ENCODE measurements at regions not wholly inside any gene's neighbourhood (a gene's known extent, or its start where the extent isn't known, plus 50 kb on each side); places are given as distances from the start of the nearest gene placed in this dataset.

DNA sequence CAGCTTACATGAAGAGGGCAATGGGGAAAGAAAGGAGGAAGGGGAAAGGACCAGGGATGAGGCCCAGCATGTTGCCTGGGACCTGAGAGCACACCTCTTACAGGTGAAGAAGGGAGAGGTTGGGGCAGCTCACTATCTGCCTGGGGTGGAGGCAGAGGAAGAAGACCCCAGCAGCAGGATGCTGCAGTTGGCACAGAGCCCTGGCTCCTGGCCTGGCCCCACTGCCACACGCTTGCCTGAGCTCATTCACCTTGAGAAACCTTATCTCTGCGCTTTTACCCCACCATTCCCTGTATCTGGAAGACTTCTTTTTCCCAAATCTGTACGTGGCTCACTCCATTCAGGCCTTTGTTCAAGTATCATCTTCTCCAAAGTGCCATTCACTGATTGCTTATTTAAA is 147.8 kb upstream of the TMEM72 start:
- intact Hi-C loops (cut with DNase I): no loop called here
- no peaks in the 10 kb centered on the region for H3K9me3 ChIP-seq
- DNase-seq (no peak), ATAC-seq (no peak)
- H3K36me3 ChIP-seq: no peaks in the 10 kb centered on the region
- H3K4me1 ChIP-seq: no peaks in the 10 kb centered on the region
- peaks cover 0 to 2% (median 0%) of the 10 kb centered on the region in 7 donors for H3K27me3 ChIP-seq
- WGBS, 2 donors: 62 to 72% methylated on average over 3 of the region's 3 CpGs
- H3K4me3 ChIP-seq: no peak overlapping the region
- no peak overlapping the region for H3K27ac ChIP-seq
- TF ChIP-seq, protein P1, sequence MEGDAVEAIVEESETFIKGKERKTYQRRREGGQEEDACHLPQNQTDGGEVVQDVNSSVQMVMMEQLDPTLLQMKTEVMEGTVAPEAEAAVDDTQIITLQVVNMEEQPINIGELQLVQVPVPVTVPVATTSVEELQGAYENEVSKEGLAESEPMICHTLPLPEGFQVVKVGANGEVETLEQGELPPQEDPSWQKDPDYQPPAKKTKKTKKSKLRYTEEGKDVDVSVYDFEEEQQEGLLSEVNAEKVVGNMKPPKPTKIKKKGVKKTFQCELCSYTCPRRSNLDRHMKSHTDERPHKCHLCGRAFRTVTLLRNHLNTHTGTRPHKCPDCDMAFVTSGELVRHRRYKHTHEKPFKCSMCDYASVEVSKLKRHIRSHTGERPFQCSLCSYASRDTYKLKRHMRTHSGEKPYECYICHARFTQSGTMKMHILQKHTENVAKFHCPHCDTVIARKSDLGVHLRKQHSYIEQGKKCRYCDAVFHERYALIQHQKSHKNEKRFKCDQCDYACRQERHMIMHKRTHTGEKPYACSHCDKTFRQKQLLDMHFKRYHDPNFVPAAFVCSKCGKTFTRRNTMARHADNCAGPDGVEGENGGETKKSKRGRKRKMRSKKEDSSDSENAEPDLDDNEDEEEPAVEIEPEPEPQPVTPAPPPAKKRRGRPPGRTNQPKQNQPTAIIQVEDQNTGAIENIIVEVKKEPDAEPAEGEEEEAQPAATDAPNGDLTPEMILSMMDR (IDR thresholded peaks at IDR 0.05): no peak

DNA sequence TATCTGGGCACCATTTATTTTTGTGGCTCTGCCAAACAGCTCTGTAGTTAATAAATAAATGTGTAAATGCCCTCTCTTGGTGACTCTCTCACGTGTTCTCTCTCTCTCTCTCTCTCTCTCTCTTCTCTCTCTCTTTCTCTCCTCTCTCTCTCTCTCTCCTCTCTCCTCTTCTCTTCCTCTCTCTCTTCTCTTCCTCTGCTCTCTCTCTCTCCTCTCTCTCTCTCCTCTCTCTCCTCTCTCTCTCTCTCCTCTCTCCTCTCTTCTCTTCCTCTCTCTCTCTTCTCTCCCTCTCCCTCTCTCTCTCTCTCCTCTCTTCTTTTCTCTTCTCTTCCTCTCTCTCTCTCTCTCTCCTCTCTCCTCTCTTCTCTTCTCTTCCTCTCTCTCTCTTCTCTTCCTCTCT is 145.8 kb upstream of the TMEM72 start:
- intact Hi-C loops (cut with DNase I): no loop called here
- peaks cover 0 to 5% (median 0%) of the 10 kb centered on the region in 7 donors for H3K27me3 ChIP-seq
- no peaks in the 10 kb centered on the region for H3K9me3 ChIP-seq
- no peaks in the 10 kb centered on the region for H3K36me3 ChIP-seq
- no peak overlapping the region for H3K4me3 ChIP-seq
- no peak for DNase-seq
- TF ChIP-seq, protein P1 (IDR thresholded peaks at IDR 0.05): no peak
- ATAC-seq: no peak
- no peak overlapping the region for H3K27ac ChIP-seq
- WGBS, 2 donors: 81 to 85% methylated on average over 1 of the region's 1 CpG
- no peaks in the 10 kb centered on the region for H3K4me1 ChIP-seq

DNA sequence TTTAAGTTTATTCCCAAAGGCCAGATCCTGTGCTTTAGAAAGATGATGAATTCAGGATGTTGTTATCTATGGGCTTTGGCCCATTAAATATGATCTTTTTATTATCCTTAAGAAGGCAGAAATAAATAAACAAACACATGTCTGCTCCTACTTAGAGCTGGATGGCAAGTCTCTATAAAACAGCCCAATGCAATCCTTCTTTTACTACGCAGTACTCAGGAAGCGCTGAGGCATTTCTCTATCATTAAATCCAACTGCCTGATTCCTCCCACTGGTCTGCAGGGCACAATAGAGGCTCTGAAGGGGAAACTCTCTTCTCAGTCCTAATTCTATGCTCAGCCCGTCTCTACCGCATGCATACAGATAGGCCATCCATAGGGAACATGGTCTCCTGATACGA is 144.5 kb upstream of the TMEM72 start:
- intact Hi-C loops (cut with DNase I): no loop called here
- peaks cover 0 to 5% (median 0%) of the 10 kb centered on the region in 7 donors for H3K27me3 ChIP-seq
- no peak overlapping the region for H3K4me3 ChIP-seq
- ATAC-seq (no peak), DNase-seq (no peak)
- no peaks in the 10 kb centered on the region for H3K36me3 ChIP-seq
- WGBS, 2 donors: 94 to 95% methylated on average over 5 of the region's 5 CpGs
- no peak overlapping the region for H3K27ac ChIP-seq
- no peaks in the 10 kb centered on the region for H3K9me3 ChIP-seq
- H3K4me1 ChIP-seq: no peaks in the 10 kb centered on the region
- TF ChIP-seq, protein P1 (IDR thresholded peaks at IDR 0.05): no peak

DNA sequence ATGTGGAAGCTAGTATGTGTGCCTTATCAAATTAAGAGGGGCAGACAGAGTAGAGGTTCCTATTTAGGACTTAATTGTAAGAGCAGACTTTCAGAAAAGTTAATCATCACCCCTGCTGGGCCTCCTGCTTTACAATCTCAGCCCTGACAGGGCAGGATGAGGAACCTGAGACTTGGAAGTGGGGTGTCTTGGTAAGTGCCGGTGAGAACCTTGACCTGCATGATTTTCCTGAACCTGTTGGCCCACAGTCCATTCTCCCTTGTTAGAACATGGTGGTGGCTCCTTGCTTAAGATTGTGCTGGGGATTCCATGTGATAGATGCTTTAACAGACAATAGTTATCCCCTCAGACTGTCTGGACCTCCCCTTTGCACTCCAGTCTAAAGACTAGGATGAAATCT is 141.7 kb upstream of the TMEM72 start:
- H3K36me3 ChIP-seq: no peaks in the 10 kb centered on the region
- H3K27me3 ChIP-seq: peaks cover 0 to 5% (median 0%) of the 10 kb centered on the region in 7 donors
- TF ChIP-seq, protein P1 (IDR thresholded peaks at IDR 0.05): no peak
- no peak for DNase-seq
- no peaks in the 10 kb centered on the region for H3K9me3 ChIP-seq
- ATAC-seq: no peak
- no peak overlapping the region for H3K4me3 ChIP-seq
- H3K27ac ChIP-seq: no peak overlapping the region
- intact Hi-C loops (cut with DNase I): no loop called here
- H3K4me1 ChIP-seq: no peaks in the 10 kb centered on the region
- WGBS, 2 donors: 79 to 83% methylated on average over 1 of the region's 1 CpG

All from heart right ventricle (tissue), 16 donors.